ENCODE measurements at regions not wholly inside any gene's neighbourhood (a gene's known extent, or its start where the extent isn't known, plus 50 kb on each side); places are given as distances from the start of the nearest gene placed in this dataset.

GRCh38 chr3:25119682-25120081 lies 308.4 kb upstream of the RARB start:
- TF ChIP-seq CTCF (conservative IDR thresholded peaks at IDR 0.05; ENCODE audit: low read depth in 2 of 2) (no peak), EZH2phosphoT487 (IDR thresholded peaks at IDR 0.05; ENCODE audit: unreplicated experiment) (no peak), POLR2AphosphoS5 (IDR thresholded peaks at IDR 0.05; ENCODE audit: low read depth) (no peak), CREB1 (CRISPR knock-in tag; IDR thresholded peaks at IDR 0.05; ENCODE audit: low read depth) (no peak), EZH2 (IDR thresholded peaks at IDR 0.05; ENCODE audit: low read depth, unreplicated experiment) (no peak), REST (IDR thresholded peaks at IDR 0.05; ENCODE audit: unreplicated experiment) (no peak), JUNB (IDR thresholded peaks at IDR 0.05; ENCODE audit: unreplicated experiment) (no peak), NANOG (IDR thresholded peaks at IDR 0.05; ENCODE audit: borderline replicate concordance) (no peak), ZNF331 (CRISPR knock-in tag; IDR thresholded peaks at IDR 0.05; ENCODE audit: low read depth) (no peak)
- TF ChIP-seq, protein P1, sequence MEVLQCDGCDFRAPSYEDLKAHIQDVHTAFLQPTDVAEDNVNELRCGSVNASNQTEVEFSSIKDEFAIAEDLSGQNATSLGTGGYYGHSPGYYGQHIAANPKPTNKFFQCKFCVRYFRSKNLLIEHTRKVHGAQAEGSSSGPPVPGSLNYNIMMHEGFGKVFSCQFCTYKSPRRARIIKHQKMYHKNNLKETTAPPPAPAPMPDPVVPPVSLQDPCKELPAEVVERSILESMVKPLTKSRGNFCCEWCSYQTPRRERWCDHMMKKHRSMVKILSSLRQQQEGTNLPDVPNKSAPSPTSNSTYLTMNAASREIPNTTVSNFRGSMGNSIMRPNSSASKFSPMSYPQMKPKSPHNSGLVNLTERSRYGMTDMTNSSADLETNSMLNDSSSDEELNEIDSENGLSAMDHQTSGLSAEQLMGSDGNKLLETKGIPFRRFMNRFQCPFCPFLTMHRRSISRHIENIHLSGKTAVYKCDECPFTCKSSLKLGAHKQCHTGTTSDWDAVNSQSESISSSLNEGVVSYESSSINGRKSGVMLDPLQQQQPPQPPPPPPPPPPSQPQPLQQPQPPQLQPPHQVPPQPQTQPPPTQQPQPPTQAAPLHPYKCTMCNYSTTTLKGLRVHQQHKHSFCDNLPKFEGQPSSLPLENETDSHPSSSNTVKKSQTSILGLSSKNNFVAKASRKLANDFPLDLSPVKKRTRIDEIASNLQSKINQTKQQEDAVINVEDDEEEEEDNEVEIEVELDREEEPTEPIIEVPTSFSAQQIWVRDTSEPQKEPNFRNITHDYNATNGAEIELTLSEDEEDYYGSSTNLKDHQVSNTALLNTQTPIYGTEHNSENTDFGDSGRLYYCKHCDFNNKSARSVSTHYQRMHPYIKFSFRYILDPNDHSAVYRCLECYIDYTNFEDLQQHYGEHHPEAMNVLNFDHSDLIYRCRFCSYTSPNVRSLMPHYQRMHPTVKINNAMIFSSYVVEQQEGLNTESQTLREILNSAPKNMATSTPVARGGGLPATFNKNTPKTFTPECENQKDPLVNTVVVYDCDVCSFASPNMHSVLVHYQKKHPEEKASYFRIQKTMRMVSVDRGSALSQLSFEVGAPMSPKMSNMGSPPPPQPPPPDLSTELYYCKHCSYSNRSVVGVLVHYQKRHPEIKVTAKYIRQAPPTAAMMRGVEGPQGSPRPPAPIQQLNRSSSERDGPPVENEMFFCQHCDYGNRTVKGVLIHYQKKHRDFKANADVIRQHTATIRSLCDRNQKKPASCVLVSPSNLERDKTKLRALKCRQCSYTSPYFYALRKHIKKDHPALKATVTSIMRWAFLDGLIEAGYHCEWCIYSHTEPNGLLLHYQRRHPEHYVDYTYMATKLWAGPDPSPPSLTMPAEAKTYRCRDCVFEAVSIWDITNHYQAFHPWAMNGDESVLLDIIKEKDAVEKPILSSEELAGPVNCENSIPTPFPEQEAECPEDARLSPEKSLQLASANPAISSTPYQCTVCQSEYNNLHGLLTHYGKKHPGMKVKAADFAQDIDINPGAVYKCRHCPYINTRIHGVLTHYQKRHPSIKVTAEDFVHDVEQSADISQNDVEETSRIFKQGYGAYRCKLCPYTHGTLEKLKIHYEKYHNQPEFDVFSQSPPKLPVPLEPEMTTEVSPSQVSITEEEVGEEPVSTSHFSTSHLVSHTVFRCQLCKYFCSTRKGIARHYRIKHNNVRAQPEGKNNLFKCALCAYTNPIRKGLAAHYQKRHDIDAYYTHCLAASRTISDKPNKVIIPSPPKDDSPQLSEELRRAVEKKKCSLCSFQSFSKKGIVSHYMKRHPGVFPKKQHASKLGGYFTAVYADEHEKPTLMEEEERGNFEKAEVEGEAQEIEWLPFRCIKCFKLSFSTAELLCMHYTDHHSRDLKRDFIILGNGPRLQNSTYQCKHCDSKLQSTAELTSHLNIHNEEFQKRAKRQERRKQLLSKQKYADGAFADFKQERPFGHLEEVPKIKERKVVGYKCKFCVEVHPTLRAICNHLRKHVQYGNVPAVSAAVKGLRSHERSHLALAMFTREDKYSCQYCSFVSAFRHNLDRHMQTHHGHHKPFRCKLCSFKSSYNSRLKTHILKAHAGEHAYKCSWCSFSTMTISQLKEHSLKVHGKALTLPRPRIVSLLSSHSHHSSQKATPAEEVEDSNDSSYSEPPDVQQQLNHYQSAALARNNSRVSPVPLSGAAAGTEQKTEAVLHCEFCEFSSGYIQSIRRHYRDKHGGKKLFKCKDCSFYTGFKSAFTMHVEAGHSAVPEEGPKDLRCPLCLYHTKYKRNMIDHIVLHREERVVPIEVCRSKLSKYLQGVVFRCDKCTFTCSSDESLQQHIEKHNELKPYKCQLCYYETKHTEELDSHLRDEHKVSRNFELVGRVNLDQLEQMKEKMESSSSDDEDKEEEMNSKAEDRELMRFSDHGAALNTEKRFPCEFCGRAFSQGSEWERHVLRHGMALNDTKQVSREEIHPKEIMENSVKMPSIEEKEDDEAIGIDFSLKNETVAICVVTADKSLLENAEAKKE (CRISPR knock-in tag; IDR thresholded peaks at IDR 0.05), result no peak
- TF ChIP-seq, protein P2, sequence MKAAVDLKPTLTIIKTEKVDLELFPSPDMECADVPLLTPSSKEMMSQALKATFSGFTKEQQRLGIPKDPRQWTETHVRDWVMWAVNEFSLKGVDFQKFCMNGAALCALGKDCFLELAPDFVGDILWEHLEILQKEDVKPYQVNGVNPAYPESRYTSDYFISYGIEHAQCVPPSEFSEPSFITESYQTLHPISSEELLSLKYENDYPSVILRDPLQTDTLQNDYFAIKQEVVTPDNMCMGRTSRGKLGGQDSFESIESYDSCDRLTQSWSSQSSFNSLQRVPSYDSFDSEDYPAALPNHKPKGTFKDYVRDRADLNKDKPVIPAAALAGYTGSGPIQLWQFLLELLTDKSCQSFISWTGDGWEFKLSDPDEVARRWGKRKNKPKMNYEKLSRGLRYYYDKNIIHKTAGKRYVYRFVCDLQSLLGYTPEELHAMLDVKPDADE (IDR thresholded peaks at IDR 0.05), result no peak
